Pancreas (tissue), 10 donors: ENCODE measurements at regions not wholly inside any gene's neighbourhood (a gene's known extent, or its start where the extent isn't known, plus 50 kb on each side); places are given as distances from the start of the nearest gene placed in this dataset.

ENCODE experiments used
- ATAC-seq, 4 donors: fragments of 200-7000 bp; cut with Tn5 transposase; one replicate each; pipeline versions ENCODE4 v1.8.0 to v1.9.1; 2020; ENCODE audit warnings: mild to moderate bottlenecking in 4 of 4, moderate library complexity in 4 of 4
- DNase-seq, 6 donors: peaks; one replicate each; pipeline ENCODE4 v3.0.0-alpha.2; 2020
- FAIRE-seq: peaks from 2 replicates; lab custom pipeline; 2012; peaks lifted over from hg19 to GRCh38; lab: Jason Lieb, UNC
- H3K27ac ChIP-seq, 4 donors: fragments of 200-600 bp; sonication (generic); 1 replicate in 3 of 4; 2 replicates in 1 of 4; pipeline versions ENCODE4 v1.5.0 to v1.8.0; 2020
- H3K27me3 ChIP-seq, 4 donors: fragments of 200-600 bp; one replicate each; pipeline ENCODE4 v1.8.0; 2021
- H3K36me3 ChIP-seq, 3 donors: fragments of 200-600 bp; sonication (generic) in 1 of 3; one replicate each; pipeline versions ENCODE4 v1.5.0 to v1.8.0; 2020 to 2021
- H3K4me1 ChIP-seq, 3 donors: fragments of 200-600 bp; one replicate each; pipeline ENCODE4 v1.8.0; 2021
- H3K4me3 ChIP-seq, 4 donors: fragments of 200-600 bp; sonication (generic) in 2 of 4; one replicate each; pipeline versions ENCODE4 v1.5.0 to v1.8.0; 2020 to 2021
- H3K9me3 ChIP-seq, 4 donors: fragments of 200-600 bp; one replicate each; pipeline ENCODE4 v1.8.0; 2021
- CTCF ChIP-seq, 4 donors: fragments of 200-600 bp; sonication (generic) in 3 of 4; IDR thresholded peaks; one replicate each; pipeline versions ENCODE4 v1.5.0 to v1.8.0; 2021; ENCODE audit warnings: antibody characterized with exemption in 4 of 4
- WGBS, 2 donors: extraction: QIAGEN DNeasy Blood & Tissue Kit; methylation state at CpG; one replicate each; pipeline ENCODE4 v1.1.7; 2013; 5-methylcytosine and 5-hydroxymethylcytosine counted together
- intact Hi-C, 3 donors: fragments of 100-400 bp; cut with DNase I; formaldehyde crosslinking; loops; one replicate each; pipeline versions ENCODE4 v1.11.1 to v1.14.2; 2022
- donor health status: healthy with polysubstance abuse.
- donor health status: DM: no; HTN: no; CAD: no; lungs with moderate emphysema.
- donor health status: DM: no; HTN: no; CAD: no.
- donor health status: control.
- donor health status: control.
- donor health status: Bipolar disorder and iron deficiency.
- donor health status: DM: yes; HTN: yes; CAD: no.
- donor health status: DM: no; HTN: no; CAD: no.
- donor health status: DM: no; HTN: no; CAD: no.
- donor health status: DM: yes; HTN: yes; CAD: no.

- Histone ChIP-seq H3K4me1 (peaks cover 0 to 4% (median 0%) of the 10 kb centered on the region in 3 donors), H3K9me3 (no peaks in the 10 kb centered on the region), H3K36me3 (no peaks in the 10 kb centered on the region), H3K27me3 (peaks cover 0 to 27% (median 3%) of the 10 kb centered on the region in 4 donors), H3K4me3 (no peak overlapping the region), H3K27ac (no peak overlapping the region)
- 38 to 46% methylated on average over 1 of the region's 1 CpG for WGBS, 2 donors
- FAIRE-seq (no peak), DNase-seq (no peak), ATAC-seq (no peak)
- intact Hi-C loops, result no loop called here
- no peak for TF ChIP-seq CTCF (IDR thresholded peaks at IDR 0.05)
Observed at GRCh38 chrX:115452251-115452650, 108.7 kb upstream of the PLS3 start.

- 34 to 39% methylated on average over 3 of the region's 3 CpGs for WGBS, 2 donors
- H3K4me1 ChIP-seq, result no peaks in the 10 kb centered on the region
- no peak overlapping the region for H3K27ac ChIP-seq
- no peak for TF ChIP-seq CTCF (IDR thresholded peaks at IDR 0.05)
- no peaks in the 10 kb centered on the region for H3K9me3 ChIP-seq
- intact Hi-C loops, result no loop called here
- H3K4me3 ChIP-seq, result no peak overlapping the region
- DNase-seq (no peak), FAIRE-seq (peak; percentile 96), ATAC-seq (peak in 1 of 4 donors; percentile 55)
- H3K27me3 ChIP-seq, result peaks cover 0 to 30% (median 0%) of the 10 kb centered on the region in 4 donors
- H3K36me3 ChIP-seq, result no peaks in the 10 kb centered on the region
Observed at GRCh38 chrX:115459883-115460880, 100.8 kb upstream of the PLS3 start.

GRCh38 chrX:115462406-115462805, 98.6 kb upstream of the PLS3 start:
- intact Hi-C loops, result no loop called here
- Histone ChIP-seq H3K27me3 (peaks cover 0 to 30% (median 3%) of the 10 kb centered on the region in 4 donors), H3K27ac (no peak overlapping the region), H3K4me3 (no peak overlapping the region), H3K4me1 (no peaks in the 10 kb centered on the region), H3K36me3 (no peaks in the 10 kb centered on the region), H3K9me3 (no peaks in the 10 kb centered on the region)
- 46 to 50% methylated on average over 1 of the region's 1 CpG for WGBS, 2 donors
- ATAC-seq, result no peak
- TF ChIP-seq CTCF (IDR thresholded peaks at IDR 0.05), result no peak
- FAIRE-seq, result no peak
- DNase-seq, result no peak

- Histone ChIP-seq H3K36me3 (no peaks in the 10 kb centered on the region), H3K27me3 (peaks cover 0 to 22% (median 3%) of the 10 kb centered on the region in 4 donors), H3K9me3 (no peaks in the 10 kb centered on the region), H3K4me3 (no peak overlapping the region), H3K4me1 (no peaks in the 10 kb centered on the region), H3K27ac (no peak overlapping the region)
- DNase-seq (no peak), FAIRE-seq (peak; percentile 39), ATAC-seq (no peak)
- no peak for TF ChIP-seq CTCF (IDR thresholded peaks at IDR 0.05)
- intact Hi-C loops, result no loop called here
Observed at GRCh38 chrX:115467961-115468360, 93.0 kb upstream of the PLS3 start.

GRCh38 chrX:115472131-115472530, 88.8 kb upstream of the PLS3 start:
- no peak overlapping the region for H3K4me3 ChIP-seq
- H3K4me1 ChIP-seq, result no peaks in the 10 kb centered on the region
- no peak for FAIRE-seq
- no peak for ATAC-seq
- no peaks in the 10 kb centered on the region for H3K9me3 ChIP-seq
- H3K27ac ChIP-seq, result no peak overlapping the region
- peaks cover 0 to 5% (median 0%) of the 10 kb centered on the region in 4 donors for H3K27me3 ChIP-seq
- TF ChIP-seq CTCF (IDR thresholded peaks at IDR 0.05), result no peak
- no peak for DNase-seq
- no peaks in the 10 kb centered on the region for H3K36me3 ChIP-seq
- intact Hi-C loops, result no loop called here
- WGBS, 2 donors, result 69 to 78% methylated on average over 3 of the region's 3 CpGs
